ENCODE measurements at regions not wholly inside any gene's neighbourhood (a gene's known extent, or its start where the extent isn't known, plus 50 kb on each side); places are given as distances from the start of the nearest gene placed in this dataset.

DNA sequence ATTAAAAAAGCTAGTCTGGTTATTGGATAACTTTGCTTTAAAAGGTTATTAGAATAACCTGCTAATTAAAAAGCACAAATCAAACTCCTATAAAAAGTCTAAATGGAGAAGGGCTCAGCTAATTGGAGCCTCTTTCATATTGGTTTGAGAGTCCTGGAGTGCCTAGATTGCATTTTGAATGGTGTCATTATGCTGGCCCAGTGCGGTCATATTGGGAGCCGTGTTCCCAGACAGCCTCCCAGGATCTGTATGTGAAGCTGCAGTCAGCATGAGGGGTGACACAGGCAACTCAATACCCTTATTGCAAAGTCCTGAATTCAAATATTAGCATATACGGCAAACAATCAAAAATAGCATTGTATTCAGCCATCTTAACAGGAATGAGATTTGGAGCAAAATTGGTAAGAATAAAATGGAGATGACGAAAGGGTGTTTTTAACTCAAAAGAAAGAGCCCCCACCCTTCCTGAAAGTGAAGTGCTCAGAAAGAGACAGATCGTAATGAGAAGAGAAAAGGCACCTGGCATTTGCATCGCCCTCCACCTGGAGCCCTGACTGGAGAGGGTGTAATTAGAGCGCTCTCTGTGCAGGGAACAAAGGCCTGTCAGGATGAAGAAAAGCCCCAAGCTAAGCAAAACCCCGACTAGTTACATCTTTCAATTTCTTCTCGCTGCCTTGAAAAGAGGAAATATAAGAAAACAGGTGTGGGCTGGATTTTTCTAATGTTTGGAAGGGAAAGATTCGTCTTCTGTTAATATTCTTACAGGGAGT is 621.0 kb upstream of the ADAMTS16 start:
- DNase-seq (ENCODE audit: low read depth), result no peak

DNA sequence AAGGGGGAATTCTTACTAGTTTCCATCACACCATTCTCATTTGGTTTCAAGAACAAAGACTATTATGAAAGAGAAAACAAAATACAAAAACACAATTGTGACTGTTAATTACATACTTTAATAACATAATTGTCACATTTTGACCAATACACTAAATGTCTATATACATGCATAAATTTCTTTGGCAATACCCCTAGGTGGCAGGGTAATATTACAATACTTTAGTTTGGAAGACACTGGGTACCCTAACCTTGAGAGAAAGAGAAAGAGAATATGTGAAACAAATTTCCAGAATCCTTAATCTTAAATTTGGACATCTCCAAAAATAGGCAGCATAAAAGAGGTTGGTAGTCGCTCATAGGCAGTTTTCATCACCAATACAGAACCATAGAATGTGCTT is 619.6 kb upstream of the ADAMTS16 start:
- no peak for DNase-seq (ENCODE audit: low read depth)

DNA sequence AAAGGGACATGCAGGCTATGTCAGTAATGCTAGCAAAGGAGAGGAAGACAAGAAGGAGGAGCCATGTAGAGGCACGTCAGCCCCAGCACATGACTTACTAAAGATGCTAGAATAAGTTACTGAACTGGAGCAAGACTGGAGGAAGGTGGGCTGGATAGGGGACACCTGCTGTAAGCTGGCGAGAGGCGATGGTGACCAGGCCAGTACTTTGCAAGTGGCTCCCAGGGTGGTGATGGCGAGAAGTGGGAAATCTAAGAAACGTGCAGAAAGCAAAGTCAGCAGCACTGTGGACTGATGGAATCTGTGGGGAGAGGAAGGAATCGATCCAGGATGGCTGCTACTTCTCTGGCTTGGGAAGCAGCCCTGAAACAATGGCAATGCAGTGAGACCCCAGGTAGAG is 617.1 kb upstream of the ADAMTS16 start:
- no peak for DNase-seq (ENCODE audit: low read depth)

DNA sequence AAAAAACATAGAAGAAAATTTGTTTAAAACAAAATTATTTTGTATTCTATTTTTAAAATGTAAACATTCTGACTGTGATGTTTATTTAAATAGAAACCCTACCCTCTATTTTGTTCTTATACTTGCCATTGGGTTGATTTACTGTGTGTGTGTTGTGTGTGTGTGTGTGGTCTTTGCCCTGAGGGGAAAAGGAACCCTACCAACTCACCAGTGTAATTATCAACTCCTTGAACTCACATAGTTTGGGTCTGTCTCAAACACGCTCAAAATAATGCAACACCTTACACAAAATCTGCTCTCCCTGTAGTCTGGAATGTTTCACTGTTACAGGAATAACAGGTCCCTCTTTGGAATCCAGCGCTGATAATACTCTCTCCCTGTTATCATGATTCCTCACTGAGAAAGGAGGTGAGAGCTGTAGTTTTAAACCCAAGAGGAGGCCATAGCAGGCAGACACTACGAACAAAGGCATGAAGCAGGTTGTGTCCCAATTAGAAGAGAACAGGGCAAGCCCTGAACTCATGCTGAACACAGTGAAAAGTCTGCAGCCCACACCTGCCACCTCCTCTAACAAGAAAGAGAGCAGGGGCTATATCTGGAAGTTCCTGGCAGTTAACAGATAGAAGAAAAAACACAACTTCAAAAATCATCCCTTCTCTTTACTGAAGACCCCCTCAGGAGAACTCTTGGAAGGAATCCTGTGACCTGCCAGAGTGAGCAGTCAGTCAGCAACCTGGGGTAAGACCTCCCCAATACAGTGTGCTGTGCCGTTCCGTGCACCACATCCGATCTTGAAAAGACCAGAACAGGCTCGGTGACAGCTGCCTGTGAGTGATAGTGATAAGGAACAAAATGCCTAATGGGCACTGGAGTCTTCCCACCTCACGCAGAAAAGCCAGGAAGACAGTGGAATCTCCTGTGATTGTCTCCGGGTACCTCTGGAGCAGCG is 608.1 kb upstream of the ADAMTS16 start:
- DNase-seq (ENCODE audit: low read depth), result no peak

DNA sequence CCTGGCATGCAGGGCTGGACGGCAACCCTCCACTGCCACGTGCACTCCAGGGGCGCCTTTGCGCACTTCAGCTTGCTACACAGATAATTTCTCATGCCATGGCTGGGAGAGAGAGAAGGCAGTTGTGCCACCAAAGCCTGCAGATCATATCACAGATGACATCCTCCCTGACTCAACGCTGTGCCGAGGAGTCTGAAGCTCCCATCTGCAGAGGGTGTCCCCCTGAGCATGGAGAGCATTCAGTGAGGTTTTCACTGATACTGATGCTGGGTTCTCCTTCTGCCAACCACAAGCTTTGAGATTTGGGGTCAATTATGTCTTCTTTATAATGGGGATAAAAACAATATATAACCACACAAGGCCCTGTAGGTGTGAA is 607.4 kb upstream of the ADAMTS16 start:
- DNase-seq (ENCODE audit: low read depth), result no peak

DNA sequence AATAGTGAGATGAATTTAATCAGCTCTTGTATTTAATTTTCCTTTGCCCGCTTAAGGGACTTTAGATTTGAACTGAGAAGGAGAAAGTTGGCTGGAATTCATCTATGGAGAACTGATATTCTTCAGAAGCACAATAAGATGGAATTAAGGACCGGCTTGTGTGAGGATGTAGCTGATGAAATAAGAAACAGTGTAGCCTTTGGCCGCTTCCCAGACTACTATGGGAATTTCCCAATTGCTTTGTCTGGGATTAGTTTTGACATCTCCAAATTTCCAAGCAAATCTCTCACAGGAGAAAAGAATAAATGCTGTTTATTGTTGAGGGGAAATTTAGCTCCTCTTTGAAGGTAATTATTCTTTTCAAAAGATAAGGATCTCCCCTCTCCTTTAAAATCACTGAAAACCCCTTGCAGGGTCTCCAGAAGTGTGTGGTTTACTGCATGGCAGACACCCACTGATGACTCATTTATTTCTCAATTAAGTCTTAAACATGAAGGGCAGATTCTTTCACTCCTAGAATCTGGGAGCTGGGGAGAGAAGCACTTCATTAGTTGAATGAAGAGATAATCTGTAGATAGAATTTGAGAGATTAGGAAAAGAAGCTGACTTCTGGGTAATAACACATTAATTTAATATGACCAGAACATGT is 606.5 kb upstream of the ADAMTS16 start:
- no peak for DNase-seq (ENCODE audit: low read depth)

DNA sequence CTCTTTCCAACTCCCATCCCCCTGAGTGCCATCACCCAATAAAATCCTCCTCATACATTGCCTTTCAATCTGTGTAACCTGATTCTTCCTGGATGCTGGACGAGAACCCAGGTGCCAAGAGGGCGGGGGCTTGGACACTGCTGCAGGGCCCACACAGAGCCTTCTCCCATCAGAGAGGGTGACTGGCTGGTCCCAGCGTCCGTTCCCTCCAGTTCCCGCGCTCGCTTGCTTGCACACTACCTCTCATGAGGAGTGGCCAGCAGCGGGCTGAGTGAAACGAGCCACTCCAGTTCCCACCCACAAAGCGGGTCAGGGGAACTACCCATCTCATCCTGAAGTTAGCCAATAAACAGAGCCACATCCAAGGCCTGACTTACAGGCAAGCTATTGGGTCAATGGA is 602.6 kb upstream of the ADAMTS16 start:
- no peak for DNase-seq (ENCODE audit: low read depth)

DNA sequence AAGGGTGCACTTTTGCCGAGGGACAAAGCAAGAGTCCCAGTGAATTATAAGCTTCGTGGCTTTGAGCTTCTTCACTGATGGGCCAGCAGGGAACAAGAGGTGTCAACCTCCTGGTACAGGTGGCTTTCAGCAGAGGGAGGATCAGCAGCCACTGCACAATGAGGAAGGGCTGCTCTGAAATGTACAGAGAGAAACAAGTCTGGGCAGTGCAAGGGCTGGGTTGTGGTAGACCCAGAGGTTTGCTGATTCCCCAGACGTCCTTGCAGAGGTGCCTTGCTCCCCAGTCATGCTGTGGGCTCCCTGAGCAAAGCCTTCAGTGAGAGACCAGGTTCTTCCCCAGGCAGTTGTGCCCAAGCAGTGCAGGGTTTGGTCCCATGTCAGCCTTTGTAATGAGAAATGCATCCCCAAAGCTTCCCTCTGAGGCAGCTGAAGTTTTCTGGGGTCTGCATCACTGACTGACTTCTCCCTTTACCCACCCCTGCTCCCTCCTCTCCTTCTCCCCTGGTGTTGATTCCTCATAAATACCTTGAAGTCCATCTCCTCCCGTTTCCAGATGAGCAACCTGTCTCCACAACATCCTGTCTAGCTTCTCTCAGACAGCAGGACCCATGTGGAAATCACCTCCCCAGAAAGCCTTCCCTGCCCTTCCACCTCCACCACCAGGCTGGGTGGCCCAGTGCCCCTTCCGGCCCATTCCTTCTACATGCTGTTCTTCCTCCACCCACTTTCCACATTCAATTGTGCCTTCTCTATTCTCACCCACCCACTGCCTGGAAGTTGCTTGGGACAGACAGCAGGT is 599.6 kb upstream of the ADAMTS16 start:
- no peak for DNase-seq (ENCODE audit: low read depth)

DNA sequence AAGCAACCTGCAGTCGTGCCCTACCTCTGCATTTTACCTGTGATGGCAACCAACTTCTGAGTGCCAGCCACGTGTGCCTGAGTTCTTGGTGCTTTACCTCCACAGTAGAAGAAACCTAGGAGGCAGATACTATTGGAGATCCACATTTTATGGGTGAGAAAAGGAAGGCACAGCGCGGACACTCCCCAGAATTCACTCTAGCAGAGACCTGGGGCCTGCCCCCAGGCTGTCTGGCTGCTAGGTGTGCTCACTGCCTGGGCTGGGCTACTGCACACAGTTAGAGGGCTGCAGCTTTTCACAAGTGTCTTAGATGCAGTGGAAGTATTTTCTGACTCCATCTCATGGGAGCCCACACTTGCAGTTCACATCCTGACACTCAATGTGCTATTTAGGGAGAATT is 598.8 kb upstream of the ADAMTS16 start:
- DNase-seq (ENCODE audit: low read depth), result no peak

DNA sequence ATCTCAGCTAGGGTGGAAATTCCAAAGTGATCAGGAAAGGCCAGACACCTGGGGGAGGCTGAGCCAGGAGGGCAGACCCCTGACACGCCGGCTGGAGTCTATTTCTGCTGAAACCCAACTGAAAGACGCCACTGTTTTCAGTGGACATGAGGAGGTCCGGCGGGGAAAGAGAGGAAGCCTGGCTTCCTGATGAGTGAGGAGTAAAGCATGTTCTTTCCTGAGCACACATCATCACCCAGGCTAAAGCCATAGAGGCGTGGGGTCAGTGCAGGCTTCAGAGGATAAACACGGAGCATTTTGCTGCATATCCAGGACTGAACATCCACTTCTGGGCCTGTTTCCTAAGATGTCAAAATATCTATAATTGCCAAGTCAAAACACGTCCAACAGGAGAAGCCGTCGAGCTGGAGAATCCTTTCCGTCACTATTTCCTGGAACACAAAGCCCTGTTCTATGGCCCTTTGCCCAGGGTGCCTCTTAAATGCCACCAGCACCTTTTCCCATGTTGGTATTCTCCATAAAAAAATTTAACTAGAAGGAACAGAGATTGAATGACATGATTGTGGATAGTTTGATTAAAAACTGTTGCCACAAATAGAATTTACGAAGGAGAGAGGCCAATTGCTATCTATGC is 597.9 kb upstream of the ADAMTS16 start:
- DNase-seq (ENCODE audit: low read depth), result no peak

DNA sequence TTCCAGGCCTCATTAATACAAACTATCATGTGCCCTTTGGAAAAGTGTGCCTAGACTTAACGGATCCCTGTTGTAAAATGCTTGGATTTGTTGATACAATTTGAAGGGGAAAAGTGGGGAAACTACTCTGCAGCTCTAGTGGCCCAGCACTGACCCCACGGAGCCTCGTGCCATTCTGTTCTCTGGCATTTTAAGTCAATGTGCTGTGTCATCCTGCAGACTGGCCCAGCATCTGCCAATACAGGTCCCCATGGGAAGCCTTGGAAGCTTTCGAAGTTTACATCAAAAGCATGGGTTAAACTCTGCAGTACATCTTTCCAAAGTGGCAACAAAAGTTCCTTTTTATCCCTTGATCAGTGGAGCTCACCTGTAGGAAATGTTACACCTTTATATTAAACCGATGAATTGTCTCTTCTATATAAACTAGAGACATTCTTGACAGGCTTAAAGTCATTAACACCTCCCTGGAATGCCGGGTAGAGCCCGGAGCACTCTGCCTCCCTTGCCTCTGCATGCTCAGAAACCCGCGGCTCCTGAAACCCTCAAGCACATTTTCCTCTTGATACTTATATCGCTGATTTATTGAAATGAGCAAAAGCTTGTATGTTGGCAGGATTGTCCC is 596.0 kb upstream of the ADAMTS16 start:
- no peak for DNase-seq (ENCODE audit: low read depth)

DNA sequence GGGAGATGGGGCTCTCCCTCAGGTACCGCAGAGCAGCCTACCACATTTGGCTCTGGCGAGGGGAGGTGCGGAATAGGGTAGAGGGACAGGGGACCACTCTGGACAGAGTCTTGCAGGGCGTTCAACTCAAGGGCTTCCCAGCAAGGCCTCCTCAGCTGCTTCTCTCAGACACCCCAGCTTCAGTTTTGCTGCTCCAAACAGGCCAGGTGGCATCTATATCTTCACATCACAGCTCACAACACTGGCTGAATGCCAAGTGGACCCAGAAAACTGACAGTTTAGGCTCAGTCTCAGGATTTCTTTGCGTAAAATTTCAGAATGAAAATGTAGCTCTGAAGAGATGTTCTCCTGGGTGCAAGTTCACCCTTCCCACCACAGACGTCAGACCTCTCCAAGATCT is 592.6 kb upstream of the ADAMTS16 start:
- DNase-seq (ENCODE audit: low read depth), result no peak

DNA sequence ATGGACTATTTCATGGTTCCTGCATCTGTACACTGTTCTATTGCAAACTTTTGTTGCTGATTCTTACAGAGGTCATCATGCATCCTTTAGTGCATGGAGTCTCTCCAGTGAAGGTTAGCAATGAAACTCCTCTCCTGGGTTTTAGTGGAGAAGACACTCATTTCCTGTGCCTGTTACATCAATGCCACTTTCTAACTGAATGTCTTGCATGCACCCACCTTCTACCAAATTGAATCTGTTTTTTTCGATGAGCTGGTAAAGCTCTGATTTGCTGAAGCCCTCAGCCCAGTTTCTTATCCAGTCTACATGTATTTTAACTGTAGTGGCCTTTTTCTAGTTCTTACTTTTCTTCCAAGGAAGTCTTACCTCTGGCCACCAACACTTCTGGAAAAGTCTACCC is 591.8 kb upstream of the ADAMTS16 start:
- DNase-seq (ENCODE audit: low read depth), result no peak

DNA sequence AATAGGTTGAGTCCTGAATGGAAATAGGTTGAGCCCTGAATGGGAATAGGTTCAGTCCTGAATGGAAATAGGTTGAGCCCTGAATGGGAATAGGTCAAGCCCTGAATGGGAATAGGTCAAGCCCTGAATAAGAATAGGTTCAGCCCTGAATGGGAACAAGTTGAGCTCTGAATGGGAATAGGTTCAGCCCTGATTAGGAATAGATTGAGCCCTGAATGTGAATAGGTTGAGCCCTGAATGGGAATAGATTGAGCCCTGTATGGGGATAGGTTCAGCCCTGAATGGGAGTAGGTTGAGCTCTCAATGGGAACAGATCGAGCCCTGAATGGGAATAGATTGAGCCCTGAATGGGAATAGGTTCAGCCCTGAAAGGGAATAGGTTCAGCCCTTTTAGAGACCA is 590.8 kb upstream of the ADAMTS16 start:
- no peak for DNase-seq (ENCODE audit: low read depth)

DNA sequence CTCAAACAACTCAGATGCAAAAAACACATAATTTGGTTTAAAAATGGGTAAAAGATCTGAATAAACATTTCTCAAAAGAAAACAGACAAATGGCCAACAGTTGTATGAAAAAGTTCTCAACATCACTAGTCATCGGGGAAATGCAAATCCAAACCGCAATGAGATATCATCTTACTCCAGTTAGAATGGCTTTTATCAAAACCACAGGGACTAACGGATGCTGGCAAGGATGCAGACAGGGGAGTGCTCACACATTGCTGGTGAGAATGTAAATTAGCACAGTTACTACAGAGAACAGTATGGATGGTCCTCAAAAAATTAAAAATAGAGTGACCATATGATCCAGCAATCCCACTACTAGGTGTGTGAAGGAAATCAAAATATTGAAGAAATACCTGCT is 589.1 kb upstream of the ADAMTS16 start:
- no peak for DNase-seq (ENCODE audit: low read depth)

DNA sequence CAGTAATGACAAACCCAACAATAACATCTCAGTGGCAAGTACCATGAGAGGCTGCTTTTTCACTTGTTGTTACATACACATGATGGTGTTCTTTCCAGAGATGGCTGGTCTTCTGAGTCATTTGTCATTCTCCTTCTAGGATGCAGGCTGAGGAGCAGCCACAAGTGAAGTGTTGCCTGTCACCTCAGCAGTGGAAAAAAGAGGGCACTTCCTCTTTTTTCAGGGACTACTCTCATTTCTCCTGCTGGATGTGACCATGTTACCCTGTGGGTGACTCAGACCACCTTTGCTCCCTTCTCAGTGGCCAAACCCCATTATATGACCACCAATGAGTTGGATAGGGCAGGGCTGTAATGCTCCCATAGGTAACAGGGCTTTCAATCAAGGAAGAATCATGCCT is 587.0 kb upstream of the ADAMTS16 start:
- DNase-seq (ENCODE audit: low read depth), result no peak

DNA sequence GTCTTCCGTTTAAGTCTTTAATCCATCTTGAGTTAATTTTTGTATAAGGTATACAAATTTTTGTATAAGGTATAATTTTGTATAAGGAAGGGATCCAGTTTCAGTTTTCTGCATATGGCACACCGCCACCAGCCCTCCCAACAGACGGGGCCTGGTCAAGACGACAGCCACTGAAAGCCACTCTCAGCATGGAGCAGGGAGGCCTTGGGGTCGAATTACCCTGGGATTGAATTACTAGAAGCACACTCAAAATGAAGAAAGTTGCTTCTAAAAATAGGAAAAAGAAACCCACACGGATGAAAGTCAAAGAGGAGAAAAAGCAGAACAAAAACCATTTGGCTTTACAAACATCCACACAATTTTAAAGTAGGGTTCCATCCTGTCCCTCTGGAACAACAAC is 586.2 kb upstream of the ADAMTS16 start:
- DNase-seq (ENCODE audit: low read depth), result no peak

DNA sequence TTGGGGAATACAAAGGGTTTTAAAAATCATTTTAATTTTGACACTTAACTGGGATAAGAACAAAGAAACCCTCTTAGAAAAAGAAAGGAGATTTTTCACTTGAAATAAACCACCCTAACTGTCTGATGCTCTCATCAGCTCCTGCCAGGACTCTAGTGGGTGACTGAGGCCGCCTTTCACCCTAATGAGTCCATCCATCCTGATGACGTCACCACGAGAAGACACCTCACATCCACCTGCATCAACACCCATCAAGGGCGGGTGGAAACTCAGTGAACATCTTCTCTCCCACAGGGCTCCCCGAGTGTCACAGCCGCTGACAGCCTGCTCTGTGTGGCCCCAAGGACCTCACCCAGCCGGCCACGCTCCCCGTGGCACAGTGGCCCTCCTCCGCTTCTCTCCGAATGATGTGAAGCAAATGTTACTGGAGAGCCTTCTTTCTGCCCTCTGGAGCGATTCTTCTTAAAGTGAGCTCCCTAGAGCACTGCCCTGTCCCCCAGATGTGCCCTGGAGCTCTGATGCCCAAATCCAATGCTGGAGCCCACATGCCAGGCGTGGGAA is 584.3 kb upstream of the ADAMTS16 start:
- DNase-seq (ENCODE audit: low read depth), result no peak

DNA sequence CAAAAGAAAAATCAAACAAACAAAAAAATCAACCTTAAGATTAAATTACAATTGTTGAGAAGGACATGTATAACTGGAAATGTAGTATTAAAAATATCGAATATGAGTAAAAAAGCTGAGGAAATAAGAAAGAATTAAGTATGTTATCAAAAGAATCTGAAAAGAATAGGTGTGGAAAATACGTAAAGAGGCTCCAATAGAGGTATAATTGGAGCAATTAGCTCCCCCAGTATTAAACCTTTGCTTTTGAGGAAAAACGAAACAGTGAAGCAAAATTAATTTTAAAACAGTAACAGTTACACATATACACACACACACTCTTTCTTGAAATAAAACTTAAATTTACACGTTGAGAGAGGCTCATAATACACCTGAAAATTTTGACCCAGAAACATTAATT is 578.7 kb upstream of the ADAMTS16 start:
- no peak for DNase-seq (ENCODE audit: low read depth)

DNA sequence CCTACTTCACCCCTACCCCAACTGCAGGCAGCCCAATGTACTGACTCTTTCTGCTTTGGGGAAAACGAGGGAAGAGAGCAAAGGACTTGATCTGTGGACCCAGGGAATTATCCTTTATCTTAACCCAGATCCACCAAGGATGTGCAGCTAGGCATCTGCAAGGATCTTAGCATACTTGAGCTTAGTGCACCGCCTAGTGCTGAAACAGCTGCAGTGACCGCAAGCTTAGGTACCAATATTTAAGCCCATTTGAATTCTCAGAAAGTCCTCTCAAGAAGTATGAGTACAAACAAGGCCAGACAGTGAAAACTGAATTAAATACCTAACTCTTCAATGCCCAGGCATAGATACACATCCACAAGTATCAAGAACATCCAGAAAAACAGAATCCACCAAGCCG is 576.7 kb upstream of the ADAMTS16 start:
- DNase-seq (ENCODE audit: low read depth), result no peak

Data from HS-27A (cell line).